Suprapubic skin (tissue), 4 donors: ENCODE measurements at regions not wholly inside any gene's neighbourhood (a gene's known extent, or its start where the extent isn't known, plus 50 kb on each side); places are given as distances from the start of the nearest gene placed in this dataset.

ENCODE experiments used
- CTCF ChIP-seq, 2 donors: fragments of 200-600 bp in 1 of 2; fragments of 450-650 bp in 1 of 2; sonication (generic) in 1 of 2; IDR thresholded peaks; one replicate each; pipeline ENCODE4 v1.5.1; 2016 to 2019; ENCODE audit warnings: antibody characterized with exemption in 2 of 2, mild to moderate bottlenecking in 1 of 2, moderate library complexity in 1 of 2
- EP300 ChIP-seq: sonication (generic); formaldehyde crosslinking; IDR thresholded peaks from one replicate; pipeline ENCODE4 v1.6.1; 2017; ENCODE audit warnings: antibody characterized with exemption
- POLR2A ChIP-seq, 2 donors: fragments of 450-650 bp; IDR thresholded peaks; one replicate each; pipeline ENCODE4 v1.6.1; 2017; ENCODE audit warnings: antibody characterized with exemption in 2 of 2, mild to moderate bottlenecking in 2 of 2, moderate library complexity in 2 of 2
- POLR2AphosphoS5 ChIP-seq, 3 donors: sonication (generic); formaldehyde crosslinking; IDR thresholded peaks; one replicate each; pipeline ENCODE4 v1.6.1; 2017; ENCODE audit warnings: antibody characterized with exemption in 3 of 3

GRCh38 chr2:221774136-221774535, 202.0 kb upstream of the EPHA4 start:
- TF ChIP-seq CTCF (IDR thresholded peaks at IDR 0.05) (no peak), EP300 (no peak), POLR2AphosphoS5 (IDR thresholded peaks at IDR 0.05) (no peak), POLR2A (IDR thresholded peaks at IDR 0.05) (no peak)
